ENCODE measurements at regions not wholly inside any gene's neighbourhood (a gene's known extent, or its start where the extent isn't known, plus 50 kb on each side); places are given as distances from the start of the nearest gene placed in this dataset.
"Not testable (repeated sequence)": the region's sequence is repeated elsewhere in the genome, so short reads cannot be mapped to it uniquely, and the experiment has no call there.

- no peak for DNase-seq
These were observed 166.2 kb upstream of the FZD8 start for GRCh38 chr10:35808344-35808743.

- no peak for DNase-seq
These were observed 160.9 kb upstream of the FZD8 start for GRCh38 chr10:35803046-35803445.

- no peak for DNase-seq
These were observed 155.1 kb upstream of the FZD8 start for GRCh38 chr10:35797187-35797586.

GRCh38 chr10:35795131-35795824 is 153.2 kb upstream of the FZD8 start:
- no peak for DNase-seq

GRCh38 chr10:35794703-35795102 is 152.6 kb upstream of the FZD8 start:
- no peak for DNase-seq

- no peak for DNase-seq
These were observed 150.2 kb upstream of the FZD8 start for GRCh38 chr10:35792291-35792690.

- DNase-seq: no peak
These were observed 147.9 kb upstream of the FZD8 start for GRCh38 chr10:35789996-35790395.

GRCh38 chr10:35784751-35785150 is 142.7 kb upstream of the FZD8 start:
- no peak for DNase-seq

- DNase-seq: no peak
These were observed 141.3 kb upstream of the FZD8 start for GRCh38 chr10:35783305-35783838.

GRCh38 chr10:35781643-35782035 is 139.5 kb upstream of the FZD8 start:
- no peak for DNase-seq

GRCh38 chr10:35780970-35781642 is 139.0 kb upstream of the FZD8 start:
- no peak for DNase-seq

- DNase-seq: no peak
These were observed 136.2 kb upstream of the FZD8 start for GRCh38 chr10:35778306-35778705.

- not testable (repeated sequence) for DNase-seq
These were observed 134.5 kb upstream of the FZD8 start for GRCh38 chr10:35776557-35776956.

GRCh38 chr10:35774109-35774508 is 132.0 kb upstream of the FZD8 start:
- no peak for DNase-seq

- DNase-seq: no peak
These were observed 128.8 kb upstream of the FZD8 start for GRCh38 chr10:35770817-35771355.

GRCh38 chr10:35769795-35770194 is 127.7 kb upstream of the FZD8 start:
- no peak for DNase-seq

- no peak for DNase-seq
These were observed 126.6 kb upstream of the FZD8 start for GRCh38 chr10:35768731-35769130.

GRCh38 chr10:35768011-35768410 is 125.9 kb upstream of the FZD8 start:
- no peak for DNase-seq

GRCh38 chr10:35765996-35766395 is 123.9 kb upstream of the FZD8 start:
- no peak for DNase-seq

GRCh38 chr10:35765066-35765527 is 123.0 kb upstream of the FZD8 start:
- DNase-seq: no peak

GRCh38 chr10:35762311-35763030 is 120.4 kb upstream of the FZD8 start:
- no peak for DNase-seq

- no peak for DNase-seq
These were observed 116.0 kb upstream of the FZD8 start for GRCh38 chr10:35758076-35758475.

GRCh38 chr10:35754519-35754918 is 112.4 kb upstream of the FZD8 start:
- DNase-seq: no peak
